ENCODE measurements at regions not wholly inside any gene's neighbourhood (a gene's known extent, or its start where the extent isn't known, plus 50 kb on each side); places are given as distances from the start of the nearest gene placed in this dataset.

- TF ChIP-seq TBP (IDR thresholded peaks at IDR 0.05; ENCODE audit: low read depth, low read length): no peak
- H3K9ac ChIP-seq (replicated peaks in 1 of 4; ENCODE audit: extremely low read depth in 1 of 4, low read depth in 3 of 4, low read length in 3 of 4): no peak overlapping the region
- H4K20me1 ChIP-seq (replicated peaks in 1 of 2; ENCODE audit: control insufficient read depth in 1 of 2, insufficient read depth in 2 of 2, low read length in 2 of 2): no peaks in the 10 kb centered on the region
- no peak overlapping the region for H2BK120ac ChIP-seq (replicated peaks; ENCODE audit: low read depth, low read length)
- H2BK20ac ChIP-seq (ENCODE audit: low read length): no peak overlapping the region
- no peak overlapping the region for H2BK12ac ChIP-seq (ENCODE audit: low read depth, low read length)
- no peaks in the 10 kb centered on the region for H3K23me2 ChIP-seq (ENCODE audit: low read depth, low read length)
- H3K56ac ChIP-seq (replicated peaks; ENCODE audit: insufficient read length, low read depth, low read length): no peak overlapping the region
- no peak overlapping the region for H2BK15ac ChIP-seq (ENCODE audit: low read length)
- H3K18ac ChIP-seq (ENCODE audit: extremely low read depth, low read length): no peak overlapping the region
- WGBS, 2 experiments (ENCODE audit: extremely low coverage in 1 of 2, insufficient coverage in 1 of 2, insufficient read length in 1 of 2, insufficient replicate concordance in 2 of 2, low coverage in 1 of 2, low lambda C conversion rate in 2 of 2, missing lambda C conversion rate in 1 of 2): 97% methylated on average over 7 of the region's 7 CpGs; no CpG with 5 or more reads in 1 of the 2 experiments
- no peaks in the 10 kb centered on the region for H3K79me2 ChIP-seq (ENCODE audit: control insufficient read depth in 1 of 2, insufficient read depth in 2 of 2, low read length in 2 of 2)
- H2AK5ac ChIP-seq (ENCODE audit: low read depth, low read length): no peak overlapping the region
- no peak overlapping the region for H2AFZ ChIP-seq (ENCODE audit: low read length)
- H4K8ac ChIP-seq (ENCODE audit: extremely low read depth, insufficient read depth, low read length): no peak overlapping the region
- DNase-seq (ENCODE audit: low read depth in 1 of 2, low spot score in 2 of 2) (no peak), FAIRE-seq (no peak)
- POLR2A ChIA-PET (ENCODE audit: partially characterized antibody): no interaction called here
- H3K27ac ChIP-seq (ENCODE audit: low read depth, low read length): no peak overlapping the region
- H3K4ac ChIP-seq (replicated peaks; ENCODE audit: insufficient read length, low read depth, low read length): no peak overlapping the region
- H3K4me2 ChIP-seq (ENCODE audit: insufficient read depth in 1 of 2, low read depth in 2 of 2, low read length in 2 of 2): no peak overlapping the region
- no peaks in the 10 kb centered on the region for H3K36me3 ChIP-seq (ENCODE audit: control insufficient read depth in 2 of 4, insufficient read depth in 4 of 4, low read length in 3 of 4)
- no peak overlapping the region for H4K5ac ChIP-seq (ENCODE audit: insufficient read length, low read depth, low read length)
- no peak overlapping the region for H3K14ac ChIP-seq (ENCODE audit: insufficient read length)
- no peaks in the 10 kb centered on the region for H3K27me3 ChIP-seq (replicated peaks in 1 of 4; ENCODE audit: control insufficient read depth in 3 of 4, extremely low read depth in 1 of 4, insufficient read depth in 3 of 4, low read length in 3 of 4)
- no peaks in the 10 kb centered on the region for H3K79me1 ChIP-seq (ENCODE audit: low read depth, low read length)
- H4K91ac ChIP-seq (replicated peaks; ENCODE audit: insufficient read length, low read length): no peak overlapping the region
- H3K9me3 ChIP-seq (ENCODE audit: insufficient read depth in 2 of 2, low read depth in 1 of 2, low read length in 1 of 2): no peaks in the 10 kb centered on the region
- H2BK5ac ChIP-seq (ENCODE audit: low read depth, low read length): no peak overlapping the region
- CTCF ChIA-PET (ENCODE audit: partially characterized antibody): no interaction called here
- H3K4me3 ChIP-seq (ENCODE audit: extremely low read depth in 1 of 4, insufficient read depth in 2 of 4, low read depth in 3 of 4, low read length in 4 of 4): no peak overlapping the region
- H3K23ac ChIP-seq (ENCODE audit: insufficient read length): no peak overlapping the region
- no peaks in the 10 kb centered on the region; a peak in 1 of 7 replicates for H3K4me1 ChIP-seq (replicated peaks in 1 of 4; ENCODE audit: control insufficient read depth in 3 of 4, insufficient read depth in 4 of 4, low read length in 3 of 4)
Measured at GRCh38 chr4:95606739-95607138, 58.0 kb upstream of the UNC5C start.
